ENCODE measurements at regions not wholly inside any gene's neighbourhood (a gene's known extent, or its start where the extent isn't known, plus 50 kb on each side); places are given as distances from the start of the nearest gene placed in this dataset.

DNA sequence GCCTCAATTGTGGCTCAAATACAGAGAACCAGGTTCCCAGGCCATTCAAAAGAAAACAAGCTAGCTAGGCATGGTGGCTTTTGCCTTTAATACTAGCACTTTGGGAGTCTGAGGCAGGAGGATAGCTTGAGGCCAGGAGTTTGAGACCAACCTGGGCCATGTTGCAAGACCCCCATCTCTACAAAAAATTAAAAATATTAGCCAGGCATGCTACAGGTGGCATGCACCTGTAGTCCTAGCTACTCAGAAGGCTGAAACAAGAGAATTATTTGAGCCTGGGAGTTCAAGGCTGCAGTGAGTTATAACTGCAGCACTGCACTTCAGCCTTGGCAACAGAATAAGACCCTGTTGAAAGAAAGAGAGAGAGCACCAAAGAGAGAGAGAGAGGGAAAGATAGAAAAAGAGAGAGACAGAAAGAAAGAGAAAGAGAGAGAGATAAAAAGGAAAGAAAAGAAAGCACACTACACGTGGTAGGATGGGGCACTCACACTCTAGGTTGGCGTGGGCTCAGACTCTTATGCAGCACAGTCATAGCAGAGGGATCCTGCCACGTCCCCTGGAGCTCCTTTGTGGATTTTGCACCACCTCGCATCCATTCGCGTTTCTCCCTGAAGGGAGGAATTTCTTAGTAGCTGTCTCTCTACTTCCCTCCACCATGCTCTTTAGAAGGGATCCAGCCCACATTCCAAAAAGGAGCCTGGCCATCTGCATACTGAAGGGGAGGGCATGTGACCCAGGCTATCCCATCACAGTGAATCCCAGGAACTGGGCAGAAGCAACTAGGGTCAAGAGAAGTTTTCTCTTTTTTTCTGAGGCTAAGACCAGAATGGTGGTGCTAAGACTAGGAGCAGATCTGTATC is 789.9 kb downstream of the UQCRFS1 start:
- ATAC-seq (replicated peaks in 6 of 8), result no peak
- H3K4me3 ChIP-seq, result no peak overlapping the region
- WGBS, 10 experiments, result 31 to 76% (median 60%) methylated on average over 3 to 6 of the region's 6 CpGs
- peaks cover 56 to 62% of the 10 kb centered on the region in 2 donors for H3K4me1 ChIP-seq (replicated peaks in 1 of 2)
- H3K27ac ChIP-seq, result no peak overlapping the region
- in situ Hi-C loops (cut with MboI; ENCODE audit: low pct_unique_long_range_greater_than_20kb in 2 of 9, low sequenced_read_pairs in 9 of 9, unreplicated experiment in 9 of 9), result no loop called here

DNA sequence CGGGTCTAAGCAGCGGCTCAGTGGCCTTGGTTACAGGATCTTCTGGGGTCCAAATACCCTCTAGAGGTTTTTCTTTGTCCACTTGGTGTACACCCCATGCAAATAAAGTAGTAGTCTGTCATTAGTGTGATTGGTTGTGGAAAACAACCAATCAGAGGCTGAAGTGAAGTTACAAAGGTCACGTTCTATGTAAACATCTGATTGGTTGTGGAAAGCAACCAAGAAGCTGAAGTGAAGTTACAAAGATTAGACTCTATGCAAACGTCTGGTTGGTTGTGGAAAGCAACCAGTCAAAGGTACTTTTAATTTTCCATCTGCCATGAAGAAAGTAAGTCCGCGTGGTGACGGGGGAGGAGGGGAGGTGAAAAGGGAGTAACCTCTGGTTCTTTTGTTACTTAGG is 790.9 kb downstream of the UQCRFS1 start:
- Histone ChIP-seq H3K4me3 (no peak overlapping the region), H3K27ac (no peak overlapping the region), H3K4me1 (replicated peaks in 1 of 2) (peaks cover 52% of the 10 kb centered on the region in 2 donors)
- in situ Hi-C loops (cut with MboI; ENCODE audit: low pct_unique_long_range_greater_than_20kb in 2 of 9, low sequenced_read_pairs in 9 of 9, unreplicated experiment in 9 of 9), result no loop called here
- ATAC-seq (replicated peaks in 6 of 8), result no peak
- WGBS, 10 experiments, result 50 to 100% (median 86%) methylated on average over 1 to 7 of the region's 7 CpGs; no CpG with 5 or more reads in 1 of the 10 experiments

DNA sequence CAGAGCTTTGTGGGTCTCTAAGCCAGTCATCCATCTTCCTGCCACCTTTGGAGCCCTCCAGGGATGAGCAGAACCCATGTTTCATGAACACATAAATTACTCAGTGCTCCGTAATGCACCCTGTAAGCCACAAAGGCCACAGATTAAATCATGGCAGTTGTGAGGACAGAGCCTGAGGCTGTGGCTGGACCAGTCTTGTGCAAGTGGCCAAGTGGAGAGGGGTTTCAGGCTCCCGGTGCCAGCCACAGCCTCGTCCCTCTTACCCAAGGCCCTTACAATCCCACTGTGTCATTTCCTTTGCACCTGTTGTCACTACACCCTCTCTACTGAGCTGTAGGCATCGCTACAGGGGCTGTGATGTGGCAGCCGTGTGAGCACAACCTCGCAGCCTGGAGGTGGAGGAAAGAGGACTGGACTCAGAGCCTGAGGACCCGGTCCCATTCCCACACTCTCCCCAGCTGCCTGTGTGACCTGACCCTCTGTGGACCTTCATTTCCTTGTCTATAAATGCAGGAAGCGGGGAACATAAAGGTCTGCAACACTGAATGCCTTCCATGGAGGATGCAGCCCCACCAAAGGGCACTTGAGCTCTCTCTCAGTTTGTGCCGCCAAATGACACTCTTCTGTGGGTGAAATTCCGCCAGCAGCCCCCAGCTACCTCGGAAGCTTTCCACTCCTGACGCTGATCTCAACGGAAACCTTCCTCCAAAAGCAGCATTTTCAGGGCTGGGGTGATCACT is 792.0 kb downstream of the UQCRFS1 start:
- Histone ChIP-seq H3K4me3 (no peak overlapping the region), H3K27ac (peak overlapping the region; percentile 6 to 59), H3K4me1 (replicated peaks in 1 of 2) (peaks cover 43 to 44% of the 10 kb centered on the region in 2 donors)
- in situ Hi-C loops (cut with MboI; ENCODE audit: low pct_unique_long_range_greater_than_20kb in 2 of 9, low sequenced_read_pairs in 9 of 9, unreplicated experiment in 9 of 9), result no loop called here
- 40 to 79% (median 45%) methylated on average over 1 to 4 of the region's 13 CpGs; no CpG with 5 or more reads in 6 of the 10 experiments for WGBS, 10 experiments
- peak in 6 of 8 experiments; percentile 11 to 86 (median 82) for ATAC-seq (replicated peaks in 6 of 8)

DNA sequence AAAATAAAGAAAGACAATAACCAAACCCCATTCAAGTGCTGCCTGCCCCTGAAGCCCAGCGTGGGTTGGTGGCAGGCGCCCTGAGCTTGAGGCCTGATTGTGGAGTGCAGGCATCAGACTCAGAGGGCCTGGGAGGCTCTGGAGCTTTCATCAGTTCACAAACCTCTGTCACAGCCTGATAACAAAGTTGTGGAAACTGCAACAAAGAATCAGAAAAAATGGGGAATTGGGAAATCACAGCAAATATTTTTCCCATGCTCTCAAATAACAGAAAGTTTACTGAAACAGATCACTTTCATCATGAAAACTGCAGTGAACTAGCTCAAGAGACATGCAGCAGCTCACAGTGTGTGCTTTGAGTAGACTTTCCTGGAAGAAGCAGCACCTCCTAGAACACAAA is 793.6 kb downstream of the UQCRFS1 start:
- WGBS, 10 experiments, result 0 to 100% (median 90%) methylated on average over 1 to 2 of the region's 2 CpGs; no CpG with 5 or more reads in 5 of the 10 experiments
- Histone ChIP-seq H3K4me1 (replicated peaks in 1 of 2) (peaks cover 26 to 27% of the 10 kb centered on the region in 2 donors), H3K4me3 (no peak overlapping the region), H3K27ac (no peak overlapping the region)
- ATAC-seq (replicated peaks in 6 of 8), result no peak
- in situ Hi-C loops (cut with MboI; ENCODE audit: low pct_unique_long_range_greater_than_20kb in 2 of 9, low sequenced_read_pairs in 9 of 9, unreplicated experiment in 9 of 9), result no loop called here

DNA sequence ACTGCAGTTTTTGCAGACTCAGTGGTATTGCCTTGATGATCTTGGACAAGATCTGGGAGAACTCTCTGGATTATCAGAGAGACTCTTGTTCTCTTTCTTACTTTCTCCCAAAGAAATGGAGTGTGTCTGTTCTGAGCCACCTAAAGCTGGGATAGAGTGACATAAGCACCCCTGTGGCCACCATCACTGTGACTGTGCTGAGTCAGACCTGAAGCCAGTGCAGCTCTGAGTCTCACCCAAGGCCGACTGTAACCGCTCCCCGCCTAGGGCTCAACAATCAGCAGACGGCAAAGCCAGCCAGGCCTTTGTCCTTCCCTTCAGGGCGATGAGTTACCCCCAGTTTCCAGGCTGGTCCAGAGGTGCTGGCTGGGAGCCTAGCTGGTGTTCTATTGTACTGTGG is 795.6 kb downstream of the UQCRFS1 start:
- Histone ChIP-seq H3K4me1 (replicated peaks in 1 of 2) (peaks cover 14% of the 10 kb centered on the region in 2 donors), H3K4me3 (no peak overlapping the region), H3K27ac (no peak overlapping the region)
- in situ Hi-C loops (cut with MboI; ENCODE audit: low pct_unique_long_range_greater_than_20kb in 2 of 9, low sequenced_read_pairs in 9 of 9, unreplicated experiment in 9 of 9), result no loop called here
- peak in 2 of 8 experiments; percentile 69 to 70 for ATAC-seq (replicated peaks in 6 of 8)
- 0 to 34% methylated on average over 1 to 3 of the region's 5 CpGs; no CpG with 5 or more reads in 8 of the 10 experiments for WGBS, 10 experiments

DNA sequence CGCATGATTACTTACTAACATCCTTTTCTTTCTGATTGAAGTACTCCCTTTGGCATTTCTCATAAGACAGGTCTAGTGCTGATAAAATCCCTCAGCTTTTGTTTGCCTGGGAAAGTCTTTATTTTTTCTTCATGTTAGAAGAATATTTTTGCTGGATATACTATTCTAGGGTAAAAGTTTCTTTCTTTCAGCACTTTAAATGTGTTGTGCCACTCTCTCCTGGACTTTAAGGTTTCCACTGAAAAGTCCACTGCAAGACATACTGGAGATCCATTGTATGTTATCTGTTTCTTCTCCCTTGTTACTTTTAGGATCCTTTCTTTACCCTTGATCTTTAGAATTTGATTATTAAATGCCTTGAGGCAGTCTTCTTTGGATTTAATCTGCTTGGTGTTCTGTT is 796.7 kb downstream of the UQCRFS1 start:
- no peak overlapping the region for H3K4me3 ChIP-seq
- in situ Hi-C loops (cut with MboI; ENCODE audit: low pct_unique_long_range_greater_than_20kb in 2 of 9, low sequenced_read_pairs in 9 of 9, unreplicated experiment in 9 of 9), result no loop called here
- ATAC-seq (replicated peaks in 6 of 8), result no peak
- H3K27ac ChIP-seq, result no peak overlapping the region
- H3K4me1 ChIP-seq (replicated peaks in 1 of 2), result peaks cover 10 to 12% of the 10 kb centered on the region in 2 donors
- 60 to 100% (median 93%) methylated on average over 1 of the region's 1 CpG; no CpG with 5 or more reads in 1 of the 10 experiments for WGBS, 10 experiments

DNA sequence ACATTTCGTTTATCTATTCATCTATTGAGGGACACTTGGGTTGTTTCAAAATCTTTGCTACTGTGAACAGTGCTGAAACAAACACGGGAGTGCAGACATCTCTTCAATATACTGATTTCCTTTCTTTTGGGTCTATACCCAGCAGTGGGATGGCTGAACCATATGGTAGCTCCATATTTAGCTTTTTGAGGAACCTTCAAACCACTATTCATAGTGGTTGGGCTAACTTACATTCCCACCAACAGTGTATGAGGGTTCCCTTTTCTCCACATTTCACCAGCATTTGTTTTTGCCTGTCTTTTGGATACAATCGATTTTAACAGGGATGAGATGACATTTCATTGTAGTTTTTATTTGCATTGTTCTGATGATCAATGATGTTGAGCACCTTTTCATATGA is 798.2 kb downstream of the UQCRFS1 start:
- in situ Hi-C loops (cut with MboI; ENCODE audit: low pct_unique_long_range_greater_than_20kb in 2 of 9, low sequenced_read_pairs in 9 of 9, unreplicated experiment in 9 of 9), result no loop called here
- peaks cover 0 to 2% of the 10 kb centered on the region in 2 donors for H3K4me1 ChIP-seq (replicated peaks in 1 of 2)
- WGBS, 10 experiments, result 0 to 100% (median 52%) methylated on average over 1 to 3 of the region's 3 CpGs
- no peak overlapping the region for H3K4me3 ChIP-seq
- ATAC-seq (replicated peaks in 6 of 8), result no peak
- no peak overlapping the region for H3K27ac ChIP-seq

DNA sequence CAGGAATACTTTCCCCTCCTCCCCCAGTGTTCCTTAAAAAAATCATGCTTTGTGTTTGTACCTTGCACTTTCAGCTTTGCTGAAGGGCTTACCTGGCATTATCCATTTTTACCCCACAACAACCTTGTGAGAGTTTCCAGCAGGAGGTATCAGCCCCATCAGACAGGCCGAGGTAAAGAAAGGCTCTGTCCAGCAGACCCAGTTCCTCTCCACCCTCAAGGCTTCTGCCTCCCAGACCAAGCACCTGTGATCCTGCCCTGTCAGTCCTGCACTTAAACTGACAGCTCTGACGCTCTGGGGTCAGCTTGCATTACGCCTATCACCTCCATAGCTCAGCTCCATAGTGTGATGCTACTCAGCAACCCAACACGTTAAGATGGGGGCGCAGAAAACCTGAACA is 803.1 kb downstream of the UQCRFS1 start:
- ATAC-seq (replicated peaks in 6 of 8), result no peak
- H3K4me1 ChIP-seq (replicated peaks in 1 of 2), result peaks cover 22 to 47% of the 10 kb centered on the region in 2 donors
- WGBS, 10 experiments, result 20 to 100% (median 64%) methylated on average over 1 to 5 of the region's 5 CpGs; no CpG with 5 or more reads in 2 of the 10 experiments
- no peak overlapping the region for H3K4me3 ChIP-seq
- in situ Hi-C loops (cut with MboI; ENCODE audit: low pct_unique_long_range_greater_than_20kb in 2 of 9, low sequenced_read_pairs in 9 of 9, unreplicated experiment in 9 of 9), result no loop called here
- no peak overlapping the region for H3K27ac ChIP-seq

DNA sequence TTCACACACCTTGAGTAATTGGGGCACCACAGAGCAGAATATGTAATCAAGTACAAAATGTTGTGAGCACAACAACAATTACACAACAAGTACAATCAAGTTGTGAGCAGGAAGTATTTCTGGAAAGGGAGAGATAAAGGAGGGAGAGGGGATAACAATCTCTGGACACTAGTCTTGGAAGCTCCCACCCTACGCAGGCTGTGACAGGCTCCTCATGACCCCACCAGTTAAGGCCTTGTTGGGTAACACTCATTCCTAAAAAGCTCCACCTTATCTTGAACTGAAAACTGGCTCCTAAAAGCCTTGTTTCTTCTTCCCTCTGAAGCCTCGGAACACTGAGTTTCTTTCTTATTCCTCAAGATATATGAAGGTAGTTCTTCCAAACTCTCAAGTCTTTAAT is 806.0 kb downstream of the UQCRFS1 start:
- Histone ChIP-seq H3K4me3 (no peak overlapping the region), H3K27ac (no peak overlapping the region), H3K4me1 (replicated peaks in 1 of 2) (peaks cover 37 to 61% of the 10 kb centered on the region in 2 donors)
- in situ Hi-C loops (cut with MboI; ENCODE audit: low pct_unique_long_range_greater_than_20kb in 2 of 9, low sequenced_read_pairs in 9 of 9, unreplicated experiment in 9 of 9), result no loop called here
- ATAC-seq (replicated peaks in 6 of 8), result no peak
- 20 to 100% (median 80%) methylated on average over 1 to 2 of the region's 2 CpGs; no CpG with 5 or more reads in 2 of the 10 experiments for WGBS, 10 experiments

DNA sequence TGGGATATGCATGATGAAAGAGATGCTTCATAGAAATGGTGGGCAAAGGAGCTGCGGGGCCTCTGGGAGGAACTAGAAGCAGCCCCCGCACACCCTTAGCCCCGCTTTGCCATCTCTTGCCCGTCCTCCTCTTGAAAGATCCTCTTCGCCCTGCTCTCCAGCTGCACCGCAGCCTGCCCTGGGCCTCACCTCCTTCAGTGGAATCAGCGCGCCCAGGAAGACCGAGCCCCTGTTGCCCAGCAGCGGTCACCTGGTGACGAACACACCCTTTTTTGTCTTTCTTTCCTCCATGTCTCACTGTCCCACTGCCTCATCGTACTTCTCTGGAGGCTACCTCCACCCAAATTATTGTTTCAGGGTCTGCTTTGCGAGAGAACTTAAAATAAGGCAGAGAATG is 807.6 kb downstream of the UQCRFS1 start:
- peaks cover 46 to 67% of the 10 kb centered on the region in 2 donors for H3K4me1 ChIP-seq (replicated peaks in 1 of 2)
- in situ Hi-C loops (cut with MboI; ENCODE audit: low pct_unique_long_range_greater_than_20kb in 2 of 9, low sequenced_read_pairs in 9 of 9, unreplicated experiment in 9 of 9), result no loop called here
- WGBS, 10 experiments, result 21 to 100% (median 66%) methylated on average over 1 to 7 of the region's 13 CpGs; no CpG with 5 or more reads in 3 of the 10 experiments
- peak overlapping the region in 1 of 5 donors; percentile 8 for H3K4me3 ChIP-seq
- ATAC-seq (replicated peaks in 6 of 8), result peak in 5 of 8 experiments; percentile 33 to 55 (median 35)
- peak overlapping the region; percentile 24 to 57 for H3K27ac ChIP-seq

DNA sequence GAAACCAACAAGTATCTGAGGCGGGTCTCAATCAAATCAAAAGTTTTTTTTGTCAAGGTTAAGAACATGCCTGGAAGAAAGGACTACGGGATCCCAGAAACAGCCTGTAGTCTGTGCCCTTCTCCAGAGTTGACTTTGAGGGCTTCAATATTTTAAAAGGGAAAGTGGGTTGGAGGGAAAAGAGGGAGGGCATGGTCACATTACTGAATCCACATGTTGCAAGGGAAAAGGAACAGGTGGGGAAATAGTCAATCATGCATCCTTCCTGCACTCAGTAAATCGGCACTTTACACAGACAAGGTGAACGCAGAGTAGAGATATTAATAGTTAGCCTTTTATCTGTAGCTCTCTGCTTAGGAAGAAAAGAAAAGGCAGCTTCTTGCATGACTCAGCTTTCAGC is 808.5 kb downstream of the UQCRFS1 start:
- H3K4me1 ChIP-seq (replicated peaks in 1 of 2), result peaks cover 46 to 65% of the 10 kb centered on the region in 2 donors
- in situ Hi-C loops (cut with MboI; ENCODE audit: low pct_unique_long_range_greater_than_20kb in 2 of 9, low sequenced_read_pairs in 9 of 9, unreplicated experiment in 9 of 9), result no loop called here
- no peak overlapping the region for H3K4me3 ChIP-seq
- whole genome bisulfite sequencing, 10 experiments, result 17 to 90% (median 64%) methylated on average over 2 to 4 of the region's 4 CpGs
- no peak for ATAC-seq (replicated peaks in 6 of 8)
- H3K27ac ChIP-seq, result no peak overlapping the region

DNA sequence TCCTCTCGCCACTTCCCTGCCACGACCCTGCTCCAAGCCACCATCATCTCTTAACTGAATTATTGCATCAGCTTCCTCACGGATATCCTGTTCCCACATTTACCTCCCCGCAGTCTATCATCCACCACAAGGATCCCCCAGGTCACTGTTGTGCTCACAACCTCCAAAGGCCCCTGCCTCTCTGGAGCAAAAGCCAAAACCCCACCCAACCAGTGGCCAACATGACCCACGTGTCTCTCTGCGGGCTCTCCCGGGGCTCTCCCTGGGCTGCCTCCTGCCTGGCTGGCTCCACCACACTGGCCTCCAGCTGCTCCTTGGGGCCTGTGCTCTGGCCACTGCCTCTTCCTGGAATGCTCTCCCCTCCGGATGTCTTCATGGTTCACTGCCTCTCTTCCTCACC is 809.3 kb downstream of the UQCRFS1 start:
- ATAC-seq (replicated peaks in 6 of 8), result peak in 1 of 8 experiments; percentile 13
- in situ Hi-C loops (cut with MboI; ENCODE audit: low pct_unique_long_range_greater_than_20kb in 2 of 9, low sequenced_read_pairs in 9 of 9, unreplicated experiment in 9 of 9), result no loop called here
- Histone ChIP-seq H3K4me3 (no peak overlapping the region), H3K27ac (peak overlapping the region in 1 of 2 donors; percentile 29), H3K4me1 (replicated peaks in 1 of 2) (peaks cover 46 to 58% of the 10 kb centered on the region in 2 donors)
- WGBS, 10 experiments, result 17 to 100% (median 73%) methylated on average over 1 to 4 of the region's 8 CpGs; no CpG with 5 or more reads in 4 of the 10 experiments

DNA sequence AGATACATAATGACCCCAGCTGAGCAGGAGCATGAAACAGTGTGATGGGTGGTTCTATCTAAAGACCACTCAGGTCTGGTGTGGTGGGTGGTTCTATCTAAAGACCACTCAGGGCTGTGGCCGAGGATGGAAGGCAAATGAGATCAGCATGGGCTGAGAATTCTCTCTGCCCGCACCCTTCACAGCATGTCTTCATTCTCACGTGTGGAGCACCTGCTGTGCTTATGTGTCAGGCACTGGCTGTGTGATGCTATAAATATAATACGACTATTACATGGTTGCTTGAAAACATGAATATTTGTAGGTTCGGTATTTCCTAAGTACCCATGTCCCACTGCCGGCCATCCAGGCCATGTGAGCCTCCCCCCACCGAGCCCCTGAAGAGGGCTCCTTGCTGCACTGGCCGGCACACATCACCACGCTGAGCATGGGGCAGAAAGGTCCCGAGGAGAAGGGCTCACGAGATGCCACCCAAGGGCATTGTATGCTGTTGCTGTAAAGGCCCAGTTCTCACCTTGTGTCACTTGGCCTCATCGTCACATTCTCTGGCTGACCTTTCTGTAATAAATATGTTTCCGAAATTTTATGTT is 810.2 kb downstream of the UQCRFS1 start:
- in situ Hi-C loops (cut with MboI; ENCODE audit: low pct_unique_long_range_greater_than_20kb in 2 of 9, low sequenced_read_pairs in 9 of 9, unreplicated experiment in 9 of 9), result no loop called here
- 0 to 87% (median 57%) methylated on average over 1 to 8 of the region's 13 CpGs for WGBS, 10 experiments
- H3K27ac ChIP-seq, result no peak overlapping the region
- H3K4me1 ChIP-seq (replicated peaks in 1 of 2), result peaks cover 42 to 49% of the 10 kb centered on the region in 2 donors
- ATAC-seq (replicated peaks in 6 of 8), result peak in 1 of 8 experiments; percentile 4
- no peak overlapping the region for H3K4me3 ChIP-seq

Data from motor neuron (in vitro differentiated cells).